AG04449 (cell line): ENCODE measurements at regions not wholly inside any gene's neighbourhood (a gene's known extent, or its start where the extent isn't known, plus 50 kb on each side); places are given as distances from the start of the nearest gene placed in this dataset.

Experiments
- CTCF ChIA-PET: fragments of 350-600 bp; formaldehyde crosslinking; extraction: SDS; loops from one replicate; lab custom pipeline; 2021; ENCODE audit warnings: antibody characterized with exemption; lab: Yijun Ruan, JAX
- POLR2A ChIA-PET: fragments of 400-600, 350-600 bp; formaldehyde crosslinking; extraction: SDS; loops from one replicate; lab custom pipeline; 2020; ENCODE audit warnings: antibody characterized with exemption, inconsistent platforms; lab: Yijun Ruan, JAX
- DNase-seq: peaks from one replicate; pipeline ENCODE4 v3.0.0-alpha.2; 2010; ENCODE audit warnings: low read depth, low spot score
- H3K4me3 ChIP-seq: 2 replicates; pipeline ENCODE4 v1.5.1; 2011; ENCODE audit warnings: low read depth, mild to moderate bottlenecking, control low read depth, low read length
- TF ChIP-seq, protein P1 (sequence below): IDR thresholded peaks from one replicate; pipeline ENCODE4 v1.5.1; 2011; ENCODE audit warnings: mild to moderate bottlenecking, moderate library complexity, low read length, control low read depth, inconsistent platforms; ENCODE audit not compliant: insufficient read depth; ENCODE audit errors: missing control alignments

- POLR2A ChIA-PET: no interaction called here
- H3K4me3 ChIP-seq: no peak overlapping the region
- DNase-seq: no peak
- TF ChIP-seq, protein P1, sequence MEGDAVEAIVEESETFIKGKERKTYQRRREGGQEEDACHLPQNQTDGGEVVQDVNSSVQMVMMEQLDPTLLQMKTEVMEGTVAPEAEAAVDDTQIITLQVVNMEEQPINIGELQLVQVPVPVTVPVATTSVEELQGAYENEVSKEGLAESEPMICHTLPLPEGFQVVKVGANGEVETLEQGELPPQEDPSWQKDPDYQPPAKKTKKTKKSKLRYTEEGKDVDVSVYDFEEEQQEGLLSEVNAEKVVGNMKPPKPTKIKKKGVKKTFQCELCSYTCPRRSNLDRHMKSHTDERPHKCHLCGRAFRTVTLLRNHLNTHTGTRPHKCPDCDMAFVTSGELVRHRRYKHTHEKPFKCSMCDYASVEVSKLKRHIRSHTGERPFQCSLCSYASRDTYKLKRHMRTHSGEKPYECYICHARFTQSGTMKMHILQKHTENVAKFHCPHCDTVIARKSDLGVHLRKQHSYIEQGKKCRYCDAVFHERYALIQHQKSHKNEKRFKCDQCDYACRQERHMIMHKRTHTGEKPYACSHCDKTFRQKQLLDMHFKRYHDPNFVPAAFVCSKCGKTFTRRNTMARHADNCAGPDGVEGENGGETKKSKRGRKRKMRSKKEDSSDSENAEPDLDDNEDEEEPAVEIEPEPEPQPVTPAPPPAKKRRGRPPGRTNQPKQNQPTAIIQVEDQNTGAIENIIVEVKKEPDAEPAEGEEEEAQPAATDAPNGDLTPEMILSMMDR: no peak
- CTCF ChIA-PET: no interaction called here
Measured at GRCh38 chr7:125481323-125481722, 551.7 kb upstream of the POT1 start.

DNA sequence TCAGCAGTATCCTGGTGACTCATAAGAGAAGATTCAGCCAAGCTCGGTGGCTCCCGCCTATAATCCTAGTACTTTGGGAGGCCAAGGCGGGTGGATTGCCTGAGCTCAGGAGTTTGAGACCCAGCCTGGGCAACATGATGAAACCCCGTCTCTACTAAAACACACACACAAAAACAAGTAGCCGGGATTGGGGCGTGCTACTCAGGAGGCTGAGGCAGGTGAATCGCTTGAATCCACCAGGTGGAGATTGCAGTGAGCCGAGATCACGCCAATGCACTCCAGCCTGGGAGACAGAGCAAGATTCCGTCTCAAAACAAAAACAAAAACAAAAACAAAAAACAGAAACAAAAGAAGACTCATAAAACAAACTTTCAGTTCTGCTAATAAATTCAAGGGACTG lies 551.1 kb upstream of the POT1 start:
- ChIA-PET CTCF (no interaction called here), POLR2A (no interaction called here)
- no peak for DNase-seq
- H3K4me3 ChIP-seq: no peak overlapping the region
- TF ChIP-seq, protein P1: no peak

GRCh38 chr7:125468855-125469174 lies 539.2 kb upstream of the POT1 start:
- DNase-seq: no peak
- TF ChIP-seq, protein P1: no peak
- no peak overlapping the region for H3K4me3 ChIP-seq
- POLR2A ChIA-PET: no interaction called here
- CTCF ChIA-PET: no interaction called here

- TF ChIP-seq, protein P1: no peak
- no peak overlapping the region for H3K4me3 ChIP-seq
- ChIA-PET CTCF (no interaction called here), POLR2A (no interaction called here)
- DNase-seq: no peak
Measured at GRCh38 chr7:125467996-125468854, 538.6 kb upstream of the POT1 start.

DNA sequence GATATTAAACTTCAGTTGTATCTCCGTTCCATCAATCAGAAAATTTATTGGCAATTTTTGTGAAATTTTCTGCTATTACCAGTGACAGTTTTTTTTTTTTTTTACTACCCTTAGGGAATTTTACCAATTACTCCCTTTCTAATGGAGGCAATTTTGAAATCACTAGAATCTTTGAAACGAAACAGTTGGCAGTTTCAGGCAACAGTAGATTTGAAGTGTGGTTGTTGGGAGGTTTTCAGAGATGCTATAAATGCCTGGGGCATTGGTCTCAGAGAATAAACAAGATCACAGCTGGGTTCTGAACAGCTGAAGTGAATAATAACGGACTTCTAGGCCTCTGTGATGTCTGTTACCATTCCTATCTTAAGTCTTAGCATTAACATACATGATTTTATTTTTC lies 535.9 kb upstream of the POT1 start:
- no peak overlapping the region for H3K4me3 ChIP-seq
- DNase-seq: no peak
- TF ChIP-seq, protein P1: no peak
- POLR2A ChIA-PET: no interaction called here
- CTCF ChIA-PET: no interaction called here

DNA sequence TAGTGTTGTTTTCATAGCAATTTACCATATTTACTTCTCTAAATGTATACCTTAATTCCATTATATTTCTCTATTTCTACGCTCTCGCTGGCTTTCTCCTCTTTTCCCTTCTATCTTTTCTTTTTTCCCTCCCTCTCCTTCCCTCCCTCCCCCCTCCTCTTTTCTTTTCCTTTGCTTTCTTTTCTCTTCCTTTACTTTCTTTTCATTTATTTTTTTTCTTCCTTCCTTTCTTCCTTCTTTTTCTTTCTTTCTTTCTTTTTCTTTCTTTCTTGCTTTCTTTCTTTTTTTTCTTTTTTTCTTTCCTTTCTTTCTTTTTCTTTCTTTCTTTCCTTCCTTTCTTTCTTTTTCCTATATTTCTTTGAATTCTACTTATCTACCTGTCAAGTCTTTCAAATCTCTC lies 533.0 kb upstream of the POT1 start:
- TF ChIP-seq, protein P1: no peak
- CTCF ChIA-PET: no interaction called here
- DNase-seq: no peak
- POLR2A ChIA-PET: no interaction called here
- no peak overlapping the region for H3K4me3 ChIP-seq
